Thyroid gland (tissue), 4 donors: ENCODE measurements at regions not wholly inside any gene's neighbourhood (a gene's known extent, or its start where the extent isn't known, plus 50 kb on each side); places are given as distances from the start of the nearest gene placed in this dataset.

ENCODE experiments used
- CTCF ChIP-seq, 6 experiments: fragments of 200-600 bp in 3 of 6; fragments of 450-650 bp in 3 of 6; sonication (generic) in 3 of 6; IDR thresholded peaks; one replicate each; pipeline ENCODE4 v1.5.1; 2016 to 2019; ENCODE audit warnings: antibody characterized with exemption in 6 of 6, mild to moderate bottlenecking in 2 of 6, inconsistent platforms in 1 of 6, moderate library complexity in 1 of 6
- POLR2A ChIP-seq, 2 donors: fragments of 450-650 bp; IDR thresholded peaks; one replicate each; pipeline ENCODE4 v1.6.1; 2017; ENCODE audit warnings: antibody characterized with exemption in 2 of 2, mild to moderate bottlenecking in 2 of 2, moderate library complexity in 1 of 2

GRCh38 chr10:33385015-33385414, 50.5 kb upstream of the NRP1 start:
- no peak for TF ChIP-seq CTCF (IDR thresholded peaks at IDR 0.05)
- TF ChIP-seq POLR2A (IDR thresholded peaks at IDR 0.05): no peak
